ENCODE measurements at regions not wholly inside any gene's neighbourhood (a gene's known extent, or its start where the extent isn't known, plus 50 kb on each side); places are given as distances from the start of the nearest gene placed in this dataset.

DNA sequence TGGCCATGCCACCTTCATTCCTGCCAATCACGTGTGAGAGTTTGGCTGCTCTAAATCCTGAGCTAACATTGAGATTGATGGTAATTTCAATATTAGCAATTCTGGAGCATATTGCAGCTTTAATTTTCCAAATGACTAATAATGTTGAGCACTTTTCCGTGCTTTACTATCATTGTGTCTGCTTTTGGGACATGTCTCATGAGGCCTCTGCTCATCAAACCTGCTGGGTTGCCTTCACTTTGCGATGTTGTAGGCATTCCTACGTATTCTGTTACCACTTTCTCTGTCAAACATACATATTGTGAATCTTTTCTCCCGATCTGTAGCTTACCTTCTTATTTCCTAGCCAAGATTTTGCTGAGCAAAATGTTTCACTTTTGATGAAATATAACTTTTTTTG lies 466.6 kb downstream of the GALR1 start:
- no peak for DNase-seq (ENCODE audit: extremely low read depth in 1 of 2, low read depth in 1 of 2)

DNA sequence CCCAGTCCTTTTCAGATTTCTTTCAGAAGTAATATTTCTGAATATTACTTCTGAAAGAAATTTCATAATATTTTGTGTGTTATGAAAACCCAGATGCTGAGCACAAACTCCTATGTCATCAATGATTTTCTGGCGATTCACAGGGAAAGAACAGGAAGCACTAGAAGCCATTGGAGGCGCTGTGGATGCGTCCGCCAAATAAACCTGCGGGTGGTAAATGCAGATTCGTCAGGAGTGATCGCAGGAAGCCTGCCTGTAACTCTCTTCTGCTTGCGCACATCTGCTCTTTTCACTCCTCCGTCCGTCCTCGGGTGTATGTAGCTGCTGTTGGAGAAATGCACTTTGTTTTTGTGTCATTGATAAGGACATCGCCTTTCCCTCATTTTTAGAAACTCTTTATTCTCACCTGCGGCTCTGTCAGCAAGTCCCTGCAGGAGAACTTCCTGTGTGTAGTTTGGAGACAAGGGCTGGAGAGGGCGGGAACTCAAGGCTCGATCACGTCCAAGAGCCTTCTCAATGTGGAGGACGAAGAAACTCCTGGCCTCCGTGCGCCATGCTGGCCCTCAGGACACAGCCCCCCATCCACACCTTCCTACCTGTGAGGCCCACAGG lies 483.8 kb downstream of the GALR1 start:
- no peak for DNase-seq (ENCODE audit: extremely low read depth in 1 of 2, low read depth in 1 of 2)

DNA sequence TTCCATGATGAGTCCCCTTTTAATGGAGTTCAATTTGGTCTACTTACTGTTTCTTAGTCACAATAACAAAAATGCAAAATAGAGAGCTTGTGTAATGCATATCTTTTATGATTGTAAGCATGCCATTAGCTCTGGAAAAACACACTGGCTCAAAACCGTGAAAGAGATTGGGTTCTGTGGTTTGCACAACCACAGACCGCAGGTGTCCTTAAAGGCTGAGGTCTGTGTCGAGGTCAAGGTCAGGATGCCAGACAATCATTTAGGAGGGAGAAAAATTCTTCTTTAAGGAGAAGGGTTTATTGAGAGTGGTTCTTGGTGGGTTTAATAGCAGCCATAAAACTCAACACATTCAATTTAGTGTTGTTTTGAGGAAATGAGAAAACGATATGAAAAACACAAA lies 487.2 kb downstream of the GALR1 start:
- DNase-seq (ENCODE audit: extremely low read depth in 1 of 2, low read depth in 1 of 2) = no peak

DNA sequence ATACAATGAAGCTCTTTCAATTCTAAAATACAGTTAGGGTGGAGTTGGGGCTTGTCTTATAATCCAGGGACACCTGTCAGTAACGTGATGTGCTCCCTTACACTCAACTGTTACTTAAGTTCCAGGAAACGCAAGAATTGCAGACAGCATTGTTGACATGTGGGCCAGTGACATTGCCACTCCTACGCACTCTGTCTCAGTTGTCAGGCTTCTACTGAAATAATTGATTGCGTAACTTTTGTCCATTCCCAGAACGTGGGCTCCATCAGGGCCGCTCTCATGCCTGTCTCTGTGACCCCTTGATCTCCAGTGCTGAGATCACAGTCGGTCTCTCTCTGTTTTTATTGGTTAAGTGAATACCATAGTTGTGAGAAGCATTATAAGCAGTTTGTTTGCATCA lies 487.8 kb downstream of the GALR1 start:
- DNase-seq (ENCODE audit: extremely low read depth in 1 of 2, low read depth in 1 of 2) = no peak

DNA sequence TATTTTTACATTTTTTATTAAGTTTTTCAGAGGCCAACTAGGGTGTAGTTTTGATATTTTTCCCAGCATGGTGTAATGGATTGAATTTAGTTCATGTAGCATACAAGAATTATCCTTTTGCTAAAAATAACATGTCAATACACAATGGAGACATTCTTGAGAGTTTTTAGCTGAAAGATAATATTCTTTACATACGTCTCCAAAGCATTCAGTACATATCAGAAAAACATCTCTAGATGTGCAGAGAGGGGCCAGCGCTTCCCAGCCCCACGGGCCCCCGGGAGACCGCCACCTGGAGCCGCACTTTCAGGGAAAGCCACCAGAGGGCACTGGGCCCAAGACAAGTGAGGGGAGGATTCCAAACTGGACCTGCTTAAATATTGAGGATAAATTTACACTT lies 499.4 kb downstream of the GALR1 start:
- DNase-seq (ENCODE audit: extremely low read depth in 1 of 2, low read depth in 1 of 2) = no peak

DNA sequence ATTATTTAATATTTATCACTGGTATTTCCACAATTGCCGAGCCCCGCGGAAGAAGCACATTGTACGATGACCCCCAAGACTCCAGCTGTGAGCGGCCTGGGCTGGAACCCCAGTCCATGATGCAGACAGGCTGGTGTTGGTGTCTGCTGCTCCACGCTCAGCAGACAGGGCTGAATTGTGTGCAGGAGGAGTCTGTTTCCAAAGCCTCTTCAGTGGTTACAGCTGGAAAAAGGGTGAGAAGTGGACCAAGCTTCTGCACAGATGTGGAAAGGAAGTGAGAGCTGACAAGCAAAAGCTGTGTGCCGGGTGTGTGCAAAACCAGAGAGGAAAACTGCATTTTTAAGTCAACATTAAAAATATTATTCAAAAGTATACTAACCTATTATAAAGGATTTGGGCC lies 500.4 kb downstream of the GALR1 start:
- no peak for DNase-seq (ENCODE audit: extremely low read depth in 1 of 2, low read depth in 1 of 2)

DNA sequence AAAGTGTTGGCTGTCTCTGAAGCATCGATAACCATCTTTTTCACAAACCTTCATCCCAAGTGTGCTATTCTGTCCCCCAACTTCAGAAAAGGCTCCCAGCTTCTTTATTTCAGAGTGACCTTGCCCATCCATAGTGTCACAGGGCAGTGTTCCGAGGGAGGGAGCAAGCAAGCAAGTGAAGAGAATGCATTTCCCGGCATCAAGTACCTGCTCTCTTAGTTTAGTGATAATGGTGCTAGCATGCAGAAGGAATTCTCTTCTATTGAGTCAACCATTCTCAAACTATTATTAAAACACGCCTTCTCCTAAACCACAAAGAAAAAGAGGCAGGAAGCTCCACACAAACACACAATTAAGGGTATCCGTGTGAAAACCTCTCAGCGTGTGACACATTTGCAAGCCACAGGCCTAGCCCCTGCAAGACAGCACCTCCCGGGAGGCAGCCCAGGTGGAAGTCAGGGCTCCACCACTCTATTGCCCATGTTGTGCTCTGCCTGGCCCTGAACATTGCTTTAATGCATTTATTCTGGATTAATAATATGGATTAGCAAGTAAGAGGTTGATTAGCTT lies 504.9 kb downstream of the GALR1 start:
- DNase-seq (ENCODE audit: extremely low read depth in 1 of 2, low read depth in 1 of 2) = no peak

DNA sequence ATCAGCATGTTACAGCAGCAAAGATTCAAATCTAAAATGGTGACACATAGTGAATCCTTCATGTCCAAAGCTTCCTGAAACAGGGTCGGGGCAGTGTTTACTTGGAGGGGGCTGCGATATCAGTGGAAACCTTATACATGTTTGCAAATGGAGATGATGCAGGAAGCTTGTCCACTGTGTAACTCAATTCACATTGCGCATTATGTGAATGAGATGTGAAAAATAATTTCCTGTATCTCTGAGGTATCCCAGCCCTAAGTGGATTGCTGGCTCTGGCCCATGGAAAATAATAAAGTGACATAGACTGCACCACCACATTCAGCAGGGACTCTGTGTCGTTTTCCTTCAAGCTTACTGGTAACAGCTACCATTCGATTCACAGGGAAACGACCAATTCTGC lies 505.5 kb downstream of the GALR1 start:
- no peak for DNase-seq (ENCODE audit: extremely low read depth in 1 of 2, low read depth in 1 of 2)

DNA sequence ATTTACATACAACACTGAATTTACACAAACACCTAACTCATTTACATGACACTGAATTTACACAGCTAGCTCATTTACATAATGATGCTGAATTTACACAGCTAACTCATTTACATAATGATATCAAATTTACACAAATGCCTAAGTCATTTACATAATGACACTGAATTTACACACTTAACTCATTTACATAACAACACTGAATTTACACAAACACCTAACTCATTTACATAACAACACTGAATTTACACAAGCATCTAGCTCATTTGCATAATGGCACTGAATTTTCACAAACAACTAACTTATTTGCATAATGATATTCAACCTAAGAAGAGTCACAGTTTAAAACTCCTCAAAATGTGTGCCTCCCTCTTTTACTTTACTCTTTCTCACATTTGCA lies 511.7 kb downstream of the GALR1 start:
- no peak for DNase-seq (ENCODE audit: extremely low read depth in 1 of 2, low read depth in 1 of 2)

DNA sequence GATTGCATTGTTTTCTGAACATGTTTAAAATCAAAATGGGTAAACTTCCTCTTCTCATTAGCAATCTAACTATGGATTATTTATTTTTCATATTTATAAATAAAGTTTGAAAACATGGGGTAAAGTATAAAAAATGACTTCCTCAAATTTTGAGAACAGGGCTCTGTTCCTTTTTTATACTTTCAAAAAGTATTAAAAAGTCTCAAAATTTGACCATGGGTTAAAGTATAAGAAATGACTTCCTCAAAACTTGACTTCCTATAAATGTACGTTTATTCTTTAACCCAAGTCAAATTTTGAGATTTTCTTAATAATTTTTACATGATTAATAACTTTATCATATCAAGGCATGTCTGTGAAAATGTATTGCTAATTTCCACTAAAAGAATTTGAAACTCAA lies 512.4 kb downstream of the GALR1 start:
- DNase-seq (ENCODE audit: extremely low read depth in 1 of 2, low read depth in 1 of 2) = no peak

DNA sequence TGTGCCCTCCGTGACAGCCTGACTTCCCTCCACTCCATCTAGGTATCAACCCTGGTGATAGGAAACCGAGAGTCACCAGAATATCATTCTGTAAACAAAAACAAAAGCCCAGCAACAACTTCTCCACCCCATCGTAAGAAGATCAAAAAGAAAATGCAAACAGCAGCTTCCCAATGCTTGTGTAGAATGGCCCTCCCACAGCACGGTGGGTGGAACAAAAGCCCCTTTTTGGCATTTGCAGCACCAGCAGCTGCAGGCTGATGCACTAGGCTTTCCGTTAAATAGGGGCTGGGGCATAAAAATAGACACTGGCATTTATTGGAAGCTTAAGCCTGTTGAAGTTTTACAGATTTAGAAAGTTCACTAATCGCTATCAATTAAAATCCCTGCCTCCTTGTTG lies 513.0 kb downstream of the GALR1 start:
- DNase-seq (ENCODE audit: extremely low read depth in 1 of 2, low read depth in 1 of 2) = no peak

DNA sequence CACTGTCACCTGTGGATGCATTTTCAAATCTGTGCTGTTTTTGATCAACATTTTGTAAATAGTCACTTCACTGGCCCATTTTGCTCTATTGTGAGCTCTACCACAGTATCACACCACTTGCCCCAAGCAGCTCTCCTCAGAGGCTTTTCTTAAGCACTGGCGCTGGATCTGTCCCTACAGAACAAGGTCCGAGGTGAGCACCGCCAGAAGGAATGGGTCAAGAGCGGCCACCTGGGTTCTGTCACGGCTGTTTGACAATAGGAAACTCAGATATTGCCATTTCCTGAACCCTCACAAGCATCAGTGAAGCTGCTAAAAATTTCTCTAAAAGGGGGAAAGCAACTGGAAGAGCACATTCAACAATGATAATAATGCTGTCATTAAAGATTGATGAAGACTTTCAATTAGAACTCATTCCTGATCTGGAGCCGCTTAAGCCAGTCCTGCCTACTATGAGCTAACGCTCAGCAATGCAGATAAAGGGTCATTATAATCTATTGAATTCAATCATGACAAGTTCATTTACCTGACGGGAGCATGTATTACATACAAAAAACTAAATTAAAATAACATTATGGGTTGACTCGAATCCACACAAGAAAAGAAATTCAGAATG lies 514.0 kb downstream of the GALR1 start:
- DNase-seq (ENCODE audit: extremely low read depth in 1 of 2, low read depth in 1 of 2) = no peak

DNA sequence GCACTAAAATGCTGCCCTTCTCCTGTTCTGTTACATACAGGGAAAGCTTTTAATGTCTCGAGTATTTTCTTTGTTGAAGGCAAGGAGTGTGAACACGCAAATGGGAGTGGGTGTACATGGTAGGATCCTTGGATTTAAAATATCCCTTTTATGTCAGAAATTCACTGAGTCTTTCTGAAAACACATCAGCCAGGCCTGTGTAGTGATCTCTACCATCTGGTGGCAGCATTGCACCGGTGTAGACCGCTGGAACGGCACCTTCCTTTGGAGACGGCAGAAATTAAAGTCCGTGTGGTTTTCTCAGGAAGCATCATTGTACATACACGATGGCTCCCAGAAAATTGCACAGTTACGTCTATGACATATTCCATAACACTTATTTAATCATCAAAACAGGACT lies 515.8 kb downstream of the GALR1 start:
- no peak for DNase-seq (ENCODE audit: extremely low read depth in 1 of 2, low read depth in 1 of 2)

DNA sequence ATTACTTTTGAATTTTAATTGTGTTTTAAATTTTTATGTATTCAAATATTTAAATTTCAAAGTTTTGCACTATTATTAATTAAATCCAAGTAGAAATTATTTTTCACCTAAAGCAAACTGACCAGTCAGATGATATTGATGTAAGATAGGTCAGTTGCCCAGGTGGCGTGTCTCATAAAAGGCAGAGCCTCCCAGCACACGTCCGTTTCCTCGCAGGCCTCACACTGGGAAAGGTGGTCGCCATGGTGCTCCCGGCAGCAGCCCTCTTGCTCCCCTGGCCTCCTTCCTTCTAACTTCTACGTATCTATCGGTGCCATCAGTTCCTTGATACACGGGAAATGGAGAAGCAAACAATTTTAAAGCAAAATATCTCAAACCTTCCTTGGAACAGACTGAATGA lies 516.8 kb downstream of the GALR1 start:
- DNase-seq (ENCODE audit: extremely low read depth in 1 of 2, low read depth in 1 of 2) = no peak

DNA sequence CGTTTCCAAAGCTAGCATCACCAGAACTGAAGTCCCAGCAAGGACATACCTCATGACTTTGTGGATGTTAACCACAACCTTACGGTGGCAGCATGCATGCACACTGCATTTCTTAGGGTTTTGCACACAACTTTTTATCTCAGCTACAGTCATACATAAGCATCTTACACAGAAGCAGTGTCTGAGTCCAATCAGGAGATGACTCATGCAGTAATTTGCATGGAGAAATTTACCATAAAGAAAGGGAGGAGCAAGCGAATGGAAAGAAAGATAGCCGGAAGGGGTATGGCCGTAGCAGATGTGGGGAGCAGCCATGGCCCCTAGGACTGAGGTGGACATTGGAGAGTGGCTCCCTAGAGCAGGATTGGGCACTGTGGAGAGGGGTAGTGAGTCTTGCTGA lies 522.5 kb downstream of the GALR1 start:
- no peak for DNase-seq (ENCODE audit: extremely low read depth in 1 of 2, low read depth in 1 of 2)

DNA sequence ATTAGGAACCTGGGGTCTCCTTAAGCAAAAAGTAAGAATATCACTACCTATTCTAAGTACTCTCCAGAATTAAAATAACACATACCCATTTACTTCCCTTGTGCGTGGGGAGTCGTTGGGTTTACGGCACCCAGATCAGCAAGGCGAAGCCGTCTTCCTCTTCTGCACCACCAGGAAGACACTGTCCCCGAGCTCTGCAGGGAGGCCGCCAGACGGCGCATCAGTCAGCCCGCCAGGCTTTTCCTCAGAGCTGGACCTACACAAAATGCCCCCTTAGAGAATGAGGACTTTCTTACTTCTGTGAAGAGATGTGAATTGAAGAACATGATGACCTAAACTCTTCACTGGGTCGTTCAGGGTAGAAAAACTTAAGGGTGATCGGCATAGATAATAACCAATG lies 526.5 kb downstream of the GALR1 start:
- DNase-seq (ENCODE audit: extremely low read depth in 1 of 2, low read depth in 1 of 2) = no peak

DNA sequence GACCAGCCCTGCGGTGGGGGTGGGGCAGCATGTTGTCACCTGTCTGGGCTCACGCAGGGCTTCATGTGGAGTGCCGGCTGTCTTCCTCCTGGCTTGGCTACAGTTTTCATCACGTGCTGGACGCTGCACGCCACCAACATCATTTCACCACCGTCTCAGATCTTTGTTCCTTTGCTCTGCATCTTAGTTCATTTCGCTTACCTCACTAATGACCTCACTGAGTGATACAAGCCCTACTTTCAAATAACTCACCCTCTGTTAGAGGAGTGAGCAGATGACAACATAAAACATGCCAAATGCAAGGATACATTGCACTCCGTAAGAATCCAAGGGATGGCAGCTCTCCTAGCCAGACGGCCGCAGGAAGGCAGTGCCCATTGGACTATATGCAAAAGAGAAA lies 527.5 kb downstream of the GALR1 start:
- no peak for DNase-seq (ENCODE audit: extremely low read depth in 1 of 2, low read depth in 1 of 2)

DNA sequence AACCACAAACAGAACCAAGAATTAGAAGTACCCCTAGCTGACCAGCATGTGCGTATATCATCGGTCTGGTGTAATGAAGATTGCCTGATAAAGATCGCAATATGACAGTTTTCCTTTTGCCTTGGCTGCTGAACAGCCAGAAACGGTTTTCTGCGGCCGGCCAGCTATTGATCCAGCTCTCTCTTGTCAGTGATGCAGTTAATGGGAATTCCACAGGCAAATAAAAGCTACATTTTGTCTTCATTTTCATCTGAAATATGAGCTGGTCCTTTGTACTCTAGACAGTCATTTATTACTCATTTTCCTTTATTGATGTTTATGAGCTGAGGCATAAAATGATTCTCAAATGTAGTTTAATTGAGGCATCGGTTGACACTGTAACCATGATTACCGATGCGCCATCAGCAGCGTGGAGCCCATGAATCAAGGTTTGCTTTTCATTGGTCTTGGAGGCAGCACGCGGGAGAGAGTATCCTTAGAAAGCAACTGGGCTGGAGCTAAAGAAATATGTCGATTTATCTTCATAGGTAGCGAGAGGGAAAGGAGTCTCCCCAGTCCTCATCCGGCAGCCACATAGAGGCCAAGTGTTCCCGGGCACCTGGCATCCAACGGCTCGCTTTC lies 535.2 kb downstream of the GALR1 start:
- no peak for DNase-seq (ENCODE audit: extremely low read depth in 1 of 2, low read depth in 1 of 2)

DNA sequence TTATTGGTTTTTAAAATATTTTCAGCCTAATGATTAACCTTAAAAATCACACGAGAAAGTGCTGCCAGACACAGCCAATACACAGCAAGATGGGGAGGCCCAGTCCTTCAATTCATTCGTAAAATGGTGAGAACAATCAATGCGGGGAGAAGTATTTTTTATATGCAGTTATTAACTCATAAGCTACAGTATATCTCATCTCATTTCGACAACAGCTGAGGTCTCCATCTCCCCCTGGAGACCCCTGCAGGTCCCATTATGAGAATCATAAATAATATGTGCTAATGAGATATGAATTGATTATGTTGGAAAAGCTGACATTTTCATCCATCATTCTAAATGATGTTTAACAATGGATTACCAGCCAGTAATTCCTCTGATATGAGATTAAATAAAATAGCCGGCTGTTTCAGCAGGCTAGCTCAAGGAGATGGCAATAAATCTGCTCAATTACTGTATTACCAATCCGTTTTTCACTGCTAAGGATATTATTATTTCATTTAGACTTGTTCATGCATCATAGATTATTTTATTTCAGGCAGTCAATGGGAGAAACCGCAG lies 535.8 kb downstream of the GALR1 start:
- DNase-seq (ENCODE audit: extremely low read depth in 1 of 2, low read depth in 1 of 2) = no peak

DNA sequence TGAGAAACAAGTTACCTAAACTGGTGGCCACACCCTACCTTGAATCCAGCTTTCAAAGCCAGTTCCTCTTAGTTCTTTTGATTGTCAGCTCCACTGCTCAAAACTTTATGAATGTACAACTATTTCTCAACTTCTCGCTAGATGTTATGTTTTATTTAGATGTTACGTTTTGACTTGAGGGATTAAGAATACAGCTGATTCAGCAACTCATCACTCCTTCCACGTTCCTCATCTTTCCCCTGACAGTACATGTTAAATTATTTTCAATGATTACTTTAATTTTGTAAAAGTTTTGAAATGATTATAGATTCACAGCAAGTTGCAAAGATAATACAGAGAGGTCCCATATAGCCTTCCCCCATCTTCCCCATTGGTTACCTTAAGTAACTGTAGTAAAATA lies 553.4 kb downstream of the GALR1 start:
- DNase-seq (ENCODE audit: extremely low read depth in 1 of 2, low read depth in 1 of 2) = no peak

DNA sequence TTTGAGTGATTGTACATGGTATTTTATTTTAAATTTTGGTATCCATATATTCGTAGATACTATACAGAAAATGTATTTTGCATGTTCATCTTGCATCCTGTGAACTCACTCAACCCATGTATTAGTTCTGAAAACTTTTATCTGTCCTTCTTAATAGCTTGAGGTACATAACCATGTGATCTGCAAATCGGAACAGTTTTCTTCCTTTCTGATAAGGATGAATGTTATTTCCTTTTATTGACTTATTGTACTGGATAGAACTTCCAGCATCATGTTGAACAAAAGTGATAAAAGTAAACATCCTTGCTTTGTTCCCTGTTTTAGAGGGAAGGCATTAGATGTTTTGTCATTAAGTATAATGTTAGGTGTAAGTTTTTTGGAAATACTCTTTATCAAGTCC lies 554.7 kb downstream of the GALR1 start:
- DNase-seq (ENCODE audit: extremely low read depth in 1 of 2, low read depth in 1 of 2) = no peak

DNA sequence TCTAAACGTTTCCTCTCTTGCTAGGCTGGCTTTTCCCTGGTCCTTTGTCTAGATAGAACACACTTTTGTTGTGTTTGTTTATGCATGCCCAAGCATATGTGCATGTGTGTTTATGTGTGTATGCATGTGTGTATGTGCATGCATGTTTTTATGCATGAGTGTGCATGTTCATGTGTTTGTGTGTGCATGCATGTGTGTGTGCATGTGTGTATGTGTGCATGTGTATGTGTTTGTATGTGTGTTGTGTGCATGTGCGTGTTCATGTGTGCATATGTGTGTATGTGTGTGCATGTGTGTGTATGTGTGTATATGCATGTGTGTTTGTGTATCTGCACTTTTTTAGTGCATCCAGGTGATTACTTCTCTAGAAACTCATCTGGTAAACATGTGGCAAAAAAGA lies 558.0 kb downstream of the GALR1 start:
- no peak for DNase-seq (ENCODE audit: extremely low read depth in 1 of 2, low read depth in 1 of 2)

Measured in activated CD8-positive, alpha-beta memory T cell treated with anti-CD3 and anti-CD28 coated beads for 1 hour (primary cell).